ENCODE measurements at regions not wholly inside any gene's neighbourhood (a gene's known extent, or its start where the extent isn't known, plus 50 kb on each side); places are given as distances from the start of the nearest gene placed in this dataset.
"Not testable (repeated sequence)": the region's sequence is repeated elsewhere in the genome, so short reads cannot be mapped to it uniquely, and the experiment has no call there.

DNA sequence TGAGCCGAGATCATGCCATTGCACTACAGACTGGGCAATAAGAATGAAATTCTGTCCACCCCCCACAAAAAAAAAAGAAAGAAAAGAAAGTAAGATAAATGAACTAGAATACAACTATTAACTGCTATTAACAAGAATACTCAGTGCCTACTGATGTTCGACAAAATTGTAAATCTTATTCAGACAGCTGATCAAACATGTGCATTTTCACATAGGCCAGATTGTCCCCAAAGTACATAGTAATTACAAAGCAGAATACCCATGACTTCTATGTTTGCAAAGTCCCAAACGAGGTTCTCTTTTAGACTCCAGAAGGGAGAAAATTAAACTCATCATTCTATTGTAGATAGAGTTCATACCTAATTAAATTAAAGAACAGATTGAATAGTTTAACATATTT, 113.4 kb downstream of the UFM1 start:
- CTCF ChIA-PET: no interaction called here
- H3K27ac Mint-ChIP-seq: no peak overlapping the region
- H3K9me3 Mint-ChIP-seq (ENCODE audit: low read depth): peaks cover 10% of the 10 kb centered on the region
- H3K4me3 Mint-ChIP-seq: no peak overlapping the region
- H3K4me1 Mint-ChIP-seq: no peaks in the 10 kb centered on the region
- H3K27me3 Mint-ChIP-seq: peaks cover 9% of the 10 kb centered on the region
- intact Hi-C loops (cut with DNase I, micrococcal nuclease): loop anchor here in 1 of 2 experiments (1.0 kb wide), 1 partner anchor 12 kb away; no protein-coding TSS in a partner anchor
- DNase-seq (no peak), ATAC-seq (no peak)
- POLR2A ChIA-PET: no interaction called here
- no peaks in the 10 kb centered on the region for H3K36me3 Mint-ChIP-seq (ENCODE audit: low read depth)

DNA sequence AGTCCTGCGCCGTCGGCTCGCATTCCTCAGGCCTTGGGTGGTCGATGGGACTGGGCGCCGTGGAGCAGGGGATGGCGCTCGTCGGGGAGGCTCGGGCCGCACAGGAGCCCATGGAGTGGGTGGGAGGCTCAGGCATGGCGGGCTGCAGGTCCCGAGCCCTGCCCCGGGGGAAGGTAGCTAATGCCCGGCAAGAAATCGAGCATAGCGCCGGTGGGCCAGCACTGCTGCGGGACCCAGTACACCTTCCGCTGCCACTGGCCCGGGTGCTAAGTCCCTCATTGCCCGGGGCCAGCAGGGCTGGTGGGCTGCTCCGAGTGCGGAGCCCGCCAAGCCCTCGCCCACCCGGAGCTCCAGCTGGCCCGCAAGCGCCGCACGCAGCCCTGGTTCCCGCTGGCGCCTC, 122.8 kb downstream of the UFM1 start:
- not testable (repeated sequence) for ATAC-seq

GRCh38 chr13:38473305-38473704, 123.7 kb downstream of the UFM1 start:
- Mint-ChIP-seq H3K9me3 (ENCODE audit: low read depth) (no peaks in the 10 kb centered on the region), H3K36me3 (ENCODE audit: low read depth) (no peaks in the 10 kb centered on the region), H3K27me3 (no peaks in the 10 kb centered on the region), H3K27ac (no peak overlapping the region), H3K4me3 (no peak overlapping the region), H3K4me1 (no peaks in the 10 kb centered on the region)
- ChIA-PET POLR2A (no interaction called here), CTCF (no interaction called here)
- DNase-seq (no peak), ATAC-seq (no peak)
- intact Hi-C loops (cut with DNase I, micrococcal nuclease): no loop called here

More for the DNA sequence above, 122.8 kb downstream of the UFM1 start:
- H3K36me3 Mint-ChIP-seq (ENCODE audit: low read depth); DNase-seq; CTCF ChIA-PET; H3K4me3 Mint-ChIP-seq; H3K9me3 Mint-ChIP-seq (ENCODE audit: low read depth); H3K4me1 Mint-ChIP-seq; H3K27ac Mint-ChIP-seq; POLR2A ChIA-PET; H3K27me3 Mint-ChIP-seq; intact Hi-C loops (cut with DNase I, micrococcal nuclease): not testable (repeated sequence)

- Mint-ChIP-seq H3K27ac (no peak overlapping the region), H3K4me3 (no peak overlapping the region), H3K4me1 (no peaks in the 10 kb centered on the region), H3K9me3 (ENCODE audit: low read depth) (no peaks in the 10 kb centered on the region), H3K27me3 (no peaks in the 10 kb centered on the region), H3K36me3 (ENCODE audit: low read depth) (no peaks in the 10 kb centered on the region)
- intact Hi-C loops (cut with DNase I, micrococcal nuclease): no loop called here
- POLR2A ChIA-PET: no interaction called here
- DNase-seq: no peak
- CTCF ChIA-PET: interaction anchor here (0.7 kb wide), 1 partner anchor 16 kb away, joined by 3 read pairs; no protein-coding TSS in a partner anchor
- no peak for ATAC-seq
These were observed 128.0 kb downstream of the UFM1 start for GRCh38 chr13:38477676-38478075.

- no peaks in the 10 kb centered on the region for H3K4me1 Mint-ChIP-seq
- POLR2A ChIA-PET: no interaction called here
These were observed 134.0 kb downstream of the UFM1 start for GRCh38 chr13:38483623-38484022.

DNA sequence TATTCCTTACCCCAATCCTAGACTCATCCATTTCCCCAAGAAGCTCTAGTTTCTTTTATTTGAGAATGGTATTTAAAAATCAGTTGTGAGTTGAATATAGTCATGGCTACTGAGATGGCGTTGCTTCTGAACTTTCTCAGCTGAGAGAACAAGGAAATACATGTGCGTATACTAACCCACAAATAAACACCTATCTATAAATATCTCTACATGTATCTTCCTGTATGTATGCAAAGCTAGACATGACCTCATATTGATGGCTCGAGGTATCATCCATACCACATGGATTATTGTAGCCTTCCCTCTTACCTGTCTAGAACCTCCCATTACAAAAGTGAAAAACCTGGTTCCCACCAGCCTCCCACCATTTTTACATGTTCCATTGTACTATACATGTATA, 141.0 kb downstream of the UFM1 start:
- Mint-ChIP-seq H3K4me1 (no peaks in the 10 kb centered on the region), H3K9me3 (ENCODE audit: low read depth) (no peaks in the 10 kb centered on the region), H3K27ac (no peak overlapping the region), H3K27me3 (peaks cover 3% of the 10 kb centered on the region), H3K4me3 (no peak overlapping the region), H3K36me3 (ENCODE audit: low read depth) (no peaks in the 10 kb centered on the region)
- ATAC-seq (no peak), DNase-seq (no peak)
- ChIA-PET POLR2A (no interaction called here), CTCF (interaction anchor here (0.8 kb wide), 2 partner anchors 11 to 126 kb away, joined by 3 read pairs; no protein-coding TSS in a partner anchor)
- intact Hi-C loops (cut with DNase I, micrococcal nuclease): no loop called here

More at GRCh38 chr13:38483623-38484022, 134.0 kb downstream of the UFM1 start:
- Mint-ChIP-seq H3K27ac (no peak overlapping the region), H3K36me3 (ENCODE audit: low read depth) (no peaks in the 10 kb centered on the region), H3K4me3 (no peak overlapping the region), H3K27me3 (no peaks in the 10 kb centered on the region), H3K9me3 (ENCODE audit: low read depth) (no peaks in the 10 kb centered on the region)
- ATAC-seq (no peak), DNase-seq (no peak)
- CTCF ChIA-PET: no interaction called here
- intact Hi-C loops (cut with DNase I, micrococcal nuclease): no loop called here

- no peak overlapping the region for H3K4me3 Mint-ChIP-seq
- no peak overlapping the region for H3K27ac Mint-ChIP-seq
- intact Hi-C loops (cut with DNase I, micrococcal nuclease): no loop called here
- ATAC-seq (no peak), DNase-seq (no peak)
- no peaks in the 10 kb centered on the region for H3K36me3 Mint-ChIP-seq (ENCODE audit: low read depth)
- H3K9me3 Mint-ChIP-seq (ENCODE audit: low read depth): peaks cover 3% of the 10 kb centered on the region
- H3K4me1 Mint-ChIP-seq: no peaks in the 10 kb centered on the region
- ChIA-PET POLR2A (no interaction called here), CTCF (no interaction called here)
- H3K27me3 Mint-ChIP-seq: peaks cover 6% of the 10 kb centered on the region
These were observed 144.8 kb downstream of the UFM1 start for GRCh38 chr13:38494445-38494844.

- ChIA-PET CTCF (no interaction called here), POLR2A (no interaction called here)
- H3K9me3 Mint-ChIP-seq (ENCODE audit: low read depth): peaks cover 3% of the 10 kb centered on the region
These were observed 147.3 kb downstream of the UFM1 start for GRCh38 chr13:38496917-38497316.

GRCh38 chr13:38498271-38498670, 148.6 kb downstream of the UFM1 start:
- H3K9me3 Mint-ChIP-seq (ENCODE audit: low read depth): peaks cover 3% of the 10 kb centered on the region
- no peak for ATAC-seq
- POLR2A ChIA-PET: no interaction called here

More at GRCh38 chr13:38496917-38497316, 147.3 kb downstream of the UFM1 start:
- intact Hi-C loops (cut with DNase I, micrococcal nuclease): no loop called here
- DNase-seq (no peak), ATAC-seq (no peak)
- no peak overlapping the region for H3K27ac Mint-ChIP-seq
- no peaks in the 10 kb centered on the region for H3K4me1 Mint-ChIP-seq
- no peaks in the 10 kb centered on the region for H3K36me3 Mint-ChIP-seq (ENCODE audit: low read depth)
- H3K27me3 Mint-ChIP-seq: peaks cover 6% of the 10 kb centered on the region
- no peak overlapping the region for H3K4me3 Mint-ChIP-seq

DNA sequence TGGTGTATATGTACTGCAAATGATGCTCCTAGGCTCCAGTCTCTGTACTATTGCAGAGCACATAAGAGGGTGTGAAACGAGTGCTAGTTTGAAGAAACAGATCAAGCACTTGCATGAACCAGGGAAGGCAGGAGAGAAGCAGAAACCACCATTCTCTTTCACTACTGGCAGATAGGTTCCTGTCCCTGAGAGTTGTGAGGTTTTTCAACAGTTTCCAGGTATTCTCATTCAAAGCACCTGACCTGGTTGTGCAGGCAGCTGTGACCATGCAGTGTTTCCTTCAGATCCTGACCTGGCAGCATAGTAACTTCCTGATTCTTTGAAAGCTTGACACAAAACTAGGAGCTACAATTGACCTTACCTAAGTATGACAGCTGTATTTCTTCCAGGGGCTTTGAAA, 164.9 kb downstream of the UFM1 start:
- no peak for ATAC-seq
- no peak overlapping the region for H3K27ac Mint-ChIP-seq
- ChIA-PET CTCF (no interaction called here), POLR2A (no interaction called here)
- H3K27me3 Mint-ChIP-seq: peaks cover 11% of the 10 kb centered on the region
- no peaks in the 10 kb centered on the region for H3K4me1 Mint-ChIP-seq
- H3K4me3 Mint-ChIP-seq: no peak overlapping the region
- peaks cover 1% of the 10 kb centered on the region for H3K9me3 Mint-ChIP-seq (ENCODE audit: low read depth)
- H3K36me3 Mint-ChIP-seq (ENCODE audit: low read depth): no peaks in the 10 kb centered on the region
- DNase-seq: no peak
- intact Hi-C loops (cut with DNase I, micrococcal nuclease): no loop called here

More at GRCh38 chr13:38498271-38498670, 148.6 kb downstream of the UFM1 start:
- CTCF ChIA-PET: no interaction called here
- peaks cover 11% of the 10 kb centered on the region for H3K27me3 Mint-ChIP-seq
- intact Hi-C loops (cut with DNase I, micrococcal nuclease): no loop called here
- no peaks in the 10 kb centered on the region for H3K4me1 Mint-ChIP-seq
- no peak overlapping the region for H3K27ac Mint-ChIP-seq
- DNase-seq: no peak
- no peak overlapping the region for H3K4me3 Mint-ChIP-seq
- no peaks in the 10 kb centered on the region for H3K36me3 Mint-ChIP-seq (ENCODE audit: low read depth)

DNA sequence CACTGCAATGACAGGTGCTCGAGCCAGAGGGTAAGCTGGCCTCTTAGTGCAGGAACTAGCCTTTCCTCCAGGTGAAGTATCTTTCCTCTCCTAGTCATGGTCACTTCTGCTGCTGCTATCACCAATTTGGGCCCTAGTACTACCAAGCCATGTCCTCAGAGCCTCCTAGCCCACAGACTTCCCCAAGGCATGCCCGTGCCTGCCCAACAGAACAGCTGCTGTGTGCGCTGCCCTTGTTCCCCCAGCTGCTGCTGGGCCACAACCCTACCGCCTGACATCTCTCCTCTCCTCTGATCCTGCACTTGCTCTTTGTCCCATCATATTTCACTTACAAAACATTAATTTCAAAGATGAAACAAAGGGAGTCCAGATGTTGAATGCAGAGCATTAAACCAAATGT, 168.5 kb upstream of the FREM2 start:
- Mint-ChIP-seq H3K27ac (no peak overlapping the region), H3K36me3 (ENCODE audit: low read depth) (no peaks in the 10 kb centered on the region), H3K27me3 (peaks cover 8% of the 10 kb centered on the region), H3K4me3 (no peak overlapping the region), H3K4me1 (no peaks in the 10 kb centered on the region), H3K9me3 (ENCODE audit: low read depth) (peaks cover 2% of the 10 kb centered on the region)
- no peak for DNase-seq
- intact Hi-C loops (cut with DNase I, micrococcal nuclease): no loop called here
- ChIA-PET CTCF (interaction anchor here (0.7 kb wide), 1 partner anchor 96 kb away, joined by 3 read pairs; no protein-coding TSS in a partner anchor), POLR2A (no interaction called here)
- no peak for ATAC-seq

GRCh38 chr13:38519229-38519911, 167.5 kb upstream of the FREM2 start:
- DNase-seq (no peak), ATAC-seq (no peak)
- intact Hi-C loops (cut with DNase I, micrococcal nuclease): no loop called here
- H3K36me3 Mint-ChIP-seq (ENCODE audit: low read depth): no peaks in the 10 kb centered on the region
- POLR2A ChIA-PET: no interaction called here
- H3K4me3 Mint-ChIP-seq: no peak overlapping the region
- no peaks in the 10 kb centered on the region for H3K4me1 Mint-ChIP-seq
- CTCF ChIA-PET: no interaction called here
- H3K27ac Mint-ChIP-seq: no peak overlapping the region
- peaks cover 8% of the 10 kb centered on the region for H3K27me3 Mint-ChIP-seq
- H3K9me3 Mint-ChIP-seq (ENCODE audit: low read depth): peaks cover 2% of the 10 kb centered on the region

Data from activated CD4-positive, alpha-beta T cell treated with anti-CD3 and anti-CD28 coated beads for 36 hours (primary cell).